PFSK-1 (cell line): ENCODE measurements at regions not wholly inside any gene's neighbourhood (a gene's known extent, or its start where the extent isn't known, plus 50 kb on each side); places are given as distances from the start of the nearest gene placed in this dataset.

ENCODE experiments used
- FOXP2 ChIP-seq: optimal IDR thresholded peaks from 2 replicates; pipeline ENCODE3; 2011; ENCODE audit warnings: borderline replicate concordance, control low read depth, inconsistent platforms; ENCODE audit not compliant: insufficient read depth; ENCODE audit errors: extremely low read length, extremely low read depth
- POLR2AphosphoS5 ChIP-seq: IDR thresholded peaks from 2 replicates; pipeline ENCODE4 v1.6.1; 2012; ENCODE audit warnings: low read depth, mild to moderate bottlenecking, control low read depth, low read length, moderate library complexity
- REST ChIP-seq, 2 experiments: IDR thresholded peaks; 2 replicates each; pipeline versions ENCODE4 v1.6.1 to v1.8.0; 2011 to 2012; ENCODE audit warnings: low read depth in 2 of 2, low read length in 2 of 2, control low read depth in 1 of 2, inconsistent platforms in 1 of 2, mild to moderate bottlenecking in 1 of 2, moderate library complexity in 1 of 2; ENCODE audit not compliant: insufficient read depth in 1 of 2
- SIN3A ChIP-seq: IDR thresholded peaks from 2 replicates; pipeline ENCODE4 v1.6.1; 2012; ENCODE audit warnings: mild to moderate bottlenecking, low read length, moderate library complexity, borderline replicate concordance; ENCODE audit not compliant: insufficient read depth
- TAF1 ChIP-seq: IDR thresholded peaks from 2 replicates; pipeline ENCODE4 v1.6.1; 2012; ENCODE audit warnings: low read length, control low read depth, borderline replicate concordance; ENCODE audit not compliant: insufficient read depth

- TF ChIP-seq POLR2AphosphoS5 = no peak
Measured at GRCh38 chr21:19045876-19046275, 642.3 kb upstream of the TMPRSS15 start.

GRCh38 chr21:19048098-19048672, 644.6 kb upstream of the TMPRSS15 start:
- TF ChIP-seq FOXP2 (no peak), REST (IDR thresholded peaks at IDR 0.05; ENCODE audit: insufficient read depth in 1 of 2, low read depth in 2 of 2, low read length in 2 of 2) (no peak), TAF1 (no peak), SIN3A (no peak), POLR2AphosphoS5 (no peak)

GRCh38 chr21:19049567-19049966, 646.0 kb upstream of the TMPRSS15 start:
- TF ChIP-seq FOXP2 (no peak), SIN3A (no peak)

- TF ChIP-seq REST (IDR thresholded peaks at IDR 0.05; ENCODE audit: insufficient read depth in 1 of 2, low read depth in 2 of 2, low read length in 2 of 2) (no peak), POLR2AphosphoS5 (no peak), TAF1 (no peak), FOXP2 (no peak), SIN3A (no peak)
Measured at GRCh38 chr21:19065164-19065563, 661.6 kb upstream of the TMPRSS15 start.

- no peak for TF ChIP-seq TAF1
- no peak for TF ChIP-seq POLR2AphosphoS5
- TF ChIP-seq FOXP2 = no peak
- no peak for TF ChIP-seq SIN3A
- TF ChIP-seq REST (IDR thresholded peaks at IDR 0.05; ENCODE audit: insufficient read depth in 1 of 2, low read depth in 2 of 2, low read length in 2 of 2) = no peak
Measured at GRCh38 chr21:19076031-19076430, 672.4 kb upstream of the TMPRSS15 start.

GRCh38 chr21:19109694-19110093, 706.1 kb upstream of the TMPRSS15 start:
- TF ChIP-seq SIN3A (no peak), REST (IDR thresholded peaks at IDR 0.05; ENCODE audit: insufficient read depth in 1 of 2, low read depth in 2 of 2, low read length in 2 of 2) (peak in 1 of 2 experiments; percentile 80; a peak in 2 of 4 replicates)
